ENCODE measurements at regions not wholly inside any gene's neighbourhood (a gene's known extent, or its start where the extent isn't known, plus 50 kb on each side); places are given as distances from the start of the nearest gene placed in this dataset.

DNA sequence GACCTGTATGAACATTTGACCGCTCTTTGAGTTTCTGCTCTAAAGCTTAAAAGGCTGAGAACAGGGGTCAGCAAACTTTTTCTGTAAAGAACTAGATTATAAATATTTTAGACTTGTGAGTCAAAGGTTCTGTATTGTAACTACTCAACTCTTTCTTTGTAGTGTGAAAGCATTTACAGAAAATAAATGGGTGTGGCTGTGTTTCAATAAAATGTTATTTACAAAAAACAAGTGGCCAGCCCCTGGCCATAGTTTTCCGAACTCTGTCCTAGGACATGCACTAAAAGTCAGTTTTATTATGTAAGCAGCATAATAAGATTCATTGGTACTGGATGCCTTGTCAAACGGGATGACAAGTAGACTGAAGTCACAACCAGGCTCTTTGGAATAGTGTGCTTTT, 434.9 kb downstream of the ZEB2 start:
- DNase-seq (ENCODE audit: low read depth in 4 of 4, low spot score in 1 of 4) = no peak

DNA sequence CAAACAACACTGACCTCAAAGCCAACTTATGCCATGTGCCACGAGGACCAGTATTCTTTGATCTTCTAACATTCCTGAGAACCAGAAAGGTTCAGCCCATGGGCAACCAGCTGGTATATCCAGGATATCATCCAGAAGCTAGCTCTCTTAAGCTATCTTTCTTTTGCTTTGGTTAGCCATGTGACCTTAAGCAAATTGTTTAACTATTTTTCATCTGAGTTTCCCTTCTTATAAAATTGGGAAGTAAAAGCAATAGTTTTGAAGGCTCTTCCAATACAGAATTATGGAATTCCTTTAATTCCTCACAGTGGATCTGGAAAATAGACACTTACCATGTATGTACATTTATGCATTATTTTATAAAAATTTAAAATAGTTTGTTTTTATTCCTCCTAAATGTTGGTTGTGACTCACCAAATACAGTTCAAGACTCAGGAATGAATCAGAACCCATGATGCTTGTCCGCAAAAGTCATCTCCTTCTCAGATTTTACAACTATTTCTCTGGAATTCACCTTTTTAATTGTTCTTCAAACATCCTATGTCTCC, 435.7 kb downstream of the ZEB2 start:
- no peak for DNase-seq (ENCODE audit: low read depth in 4 of 4, low spot score in 1 of 4)

DNA sequence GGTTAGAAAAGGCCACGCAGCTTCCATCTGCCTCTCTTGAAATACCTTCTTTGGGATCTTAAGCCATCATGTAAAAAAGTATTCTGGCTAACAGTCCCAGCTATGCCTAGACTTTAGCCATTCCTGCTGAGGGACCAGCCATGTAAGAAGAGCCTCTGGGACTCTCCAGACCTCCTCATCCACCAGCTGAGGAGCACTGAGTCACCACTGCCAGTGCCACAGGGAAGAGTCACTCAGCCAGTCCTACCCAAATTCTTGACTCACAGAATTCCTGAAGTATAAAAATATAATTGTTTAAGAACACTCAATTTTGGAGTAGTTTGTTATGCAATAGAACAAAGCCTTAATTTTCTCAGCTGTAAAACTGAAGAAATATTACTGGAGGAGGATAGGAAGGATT, 436.7 kb downstream of the ZEB2 start:
- DNase-seq (ENCODE audit: low read depth in 4 of 4, low spot score in 1 of 4) = no peak

DNA sequence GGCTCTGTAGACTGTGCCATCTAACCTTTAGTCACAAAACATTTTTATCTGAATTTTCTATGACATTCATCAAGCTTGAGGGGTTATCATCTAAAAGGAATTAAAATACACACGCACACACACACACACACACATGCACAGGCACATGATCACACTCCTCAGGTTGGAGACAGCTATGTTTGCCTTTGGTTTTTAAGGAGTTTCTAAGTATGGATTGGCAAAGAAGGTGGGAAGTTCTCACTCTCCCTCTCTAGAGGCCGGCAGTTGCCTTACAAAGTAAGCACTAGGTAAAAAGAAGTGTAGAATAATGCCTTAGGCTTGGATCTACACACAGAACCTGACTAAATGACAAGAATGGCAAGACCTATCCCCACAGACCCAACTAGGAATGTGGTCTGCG, 437.1 kb downstream of the ZEB2 start:
- DNase-seq (ENCODE audit: low read depth in 4 of 4, low spot score in 1 of 4) = no peak

DNA sequence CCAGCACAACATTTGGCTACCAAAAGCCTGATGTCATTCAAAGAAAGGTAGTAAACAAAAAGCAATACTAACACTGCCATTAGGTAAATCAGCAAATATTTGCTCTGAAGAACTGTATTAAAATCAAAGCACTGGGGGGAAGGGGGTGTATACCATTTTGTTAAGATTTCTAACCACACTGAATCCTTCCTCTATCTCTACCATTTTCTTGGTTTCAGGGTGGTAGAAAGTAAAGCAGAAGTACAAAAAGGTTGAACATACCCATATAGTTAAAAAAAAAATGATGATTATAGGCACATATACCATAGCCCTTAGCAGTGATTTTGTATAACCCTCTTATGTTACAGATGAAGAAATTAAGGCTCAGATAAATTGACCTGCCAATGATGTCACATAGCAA, 437.6 kb downstream of the ZEB2 start:
- DNase-seq (ENCODE audit: low read depth in 4 of 4, low spot score in 1 of 4) = no peak

DNA sequence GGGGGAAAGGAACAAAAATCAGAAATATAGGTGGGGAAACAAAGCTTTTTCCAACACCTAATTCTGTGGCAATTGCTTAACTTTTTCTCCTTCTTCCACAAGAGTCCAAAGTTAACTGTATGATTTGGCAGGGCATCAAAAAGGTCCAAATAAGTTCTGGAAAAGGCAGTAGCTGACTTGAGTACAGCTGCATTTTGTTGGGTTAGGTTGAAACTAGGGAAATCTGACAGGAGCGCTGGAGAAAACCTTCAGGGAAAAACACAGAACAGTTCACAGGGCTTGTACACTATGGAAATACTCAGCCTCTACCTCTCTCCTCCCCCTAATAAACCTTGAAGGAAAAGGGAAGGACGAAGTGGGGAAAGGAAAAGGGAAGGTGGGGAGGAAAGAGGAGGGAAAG, 438.6 kb downstream of the ZEB2 start:
- DNase-seq (ENCODE audit: low read depth in 4 of 4, low spot score in 1 of 4) = no peak

DNA sequence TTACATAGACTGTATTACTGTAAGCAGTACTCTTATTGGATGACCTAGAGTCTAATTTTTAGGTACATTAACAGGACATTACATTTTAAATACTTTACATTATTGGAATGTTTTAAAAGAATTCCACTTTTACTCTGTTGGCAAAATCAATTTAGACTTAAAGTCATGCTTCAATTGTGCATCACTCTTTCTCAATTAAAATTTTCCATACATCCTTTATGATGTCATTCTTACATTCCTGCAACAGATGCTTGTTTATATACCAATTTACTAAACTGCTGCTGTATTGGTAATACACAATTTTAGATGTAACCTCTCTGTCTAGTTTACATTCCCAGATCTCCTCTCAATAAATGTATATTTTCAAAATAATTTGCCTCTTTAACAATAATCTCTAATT, 440.1 kb downstream of the ZEB2 start:
- no peak for DNase-seq (ENCODE audit: low read depth in 4 of 4, low spot score in 1 of 4)

DNA sequence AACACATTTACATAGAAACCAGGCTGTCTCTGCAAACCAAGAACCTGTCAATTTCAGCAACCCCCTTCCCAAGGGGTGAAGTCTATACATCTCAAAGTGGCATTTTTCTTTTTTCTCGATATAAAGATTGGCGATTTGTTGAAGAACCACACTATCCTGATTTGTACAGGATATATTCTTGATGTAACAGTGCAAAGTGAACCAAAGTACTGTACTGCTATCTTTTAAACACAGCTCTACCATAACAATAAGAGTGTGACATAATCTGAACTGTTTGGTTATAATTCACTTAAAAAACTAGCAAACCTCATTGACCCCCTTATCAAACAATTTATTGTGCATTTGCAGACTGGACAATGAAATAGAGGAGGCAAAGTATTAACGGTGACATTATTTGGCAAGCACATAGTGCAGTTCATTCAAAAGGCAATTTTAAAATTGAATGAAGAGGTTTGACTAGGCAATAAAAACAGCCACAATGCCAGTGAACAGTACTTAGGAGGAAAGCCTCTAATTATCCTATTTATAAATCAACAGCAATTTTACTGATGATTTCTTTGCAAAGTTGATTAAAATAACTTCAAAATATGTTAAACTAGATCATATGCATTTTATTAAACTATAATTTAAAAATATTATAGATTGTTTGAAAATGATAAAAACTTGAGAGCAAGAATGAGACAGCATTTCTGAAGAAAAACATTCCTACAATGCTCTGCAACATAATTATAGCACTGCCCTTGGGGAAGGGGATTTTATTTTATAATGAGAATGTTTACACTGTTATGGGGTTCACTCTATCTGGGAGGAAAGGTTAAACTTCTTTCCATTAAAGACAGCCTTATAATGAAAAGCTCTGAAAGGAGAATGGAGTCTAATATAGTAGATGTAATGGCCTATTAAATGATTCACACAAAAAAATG, 440.9 kb downstream of the ZEB2 start:
- DNase-seq (ENCODE audit: low read depth in 4 of 4, low spot score in 1 of 4) = no peak

DNA sequence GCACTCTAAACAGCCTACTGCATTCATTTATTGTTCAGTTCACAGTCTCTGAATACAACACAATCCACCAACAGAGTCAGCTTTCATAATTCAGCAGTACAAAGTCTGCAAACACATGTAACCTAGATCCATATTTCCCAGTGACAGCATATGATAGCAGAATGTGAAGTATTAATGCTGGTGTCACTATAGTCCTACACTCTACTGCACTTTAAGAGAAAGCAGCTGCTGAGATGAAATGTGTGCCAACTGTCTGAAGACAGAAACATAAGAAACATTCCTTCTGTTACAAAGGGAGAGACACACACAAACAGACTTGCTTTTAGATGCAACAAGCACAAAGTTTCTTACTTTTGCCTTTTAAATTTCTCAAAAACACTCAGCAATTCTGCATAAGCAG, 441.8 kb downstream of the ZEB2 start:
- DNase-seq (ENCODE audit: low read depth in 4 of 4, low spot score in 1 of 4) = no peak

DNA sequence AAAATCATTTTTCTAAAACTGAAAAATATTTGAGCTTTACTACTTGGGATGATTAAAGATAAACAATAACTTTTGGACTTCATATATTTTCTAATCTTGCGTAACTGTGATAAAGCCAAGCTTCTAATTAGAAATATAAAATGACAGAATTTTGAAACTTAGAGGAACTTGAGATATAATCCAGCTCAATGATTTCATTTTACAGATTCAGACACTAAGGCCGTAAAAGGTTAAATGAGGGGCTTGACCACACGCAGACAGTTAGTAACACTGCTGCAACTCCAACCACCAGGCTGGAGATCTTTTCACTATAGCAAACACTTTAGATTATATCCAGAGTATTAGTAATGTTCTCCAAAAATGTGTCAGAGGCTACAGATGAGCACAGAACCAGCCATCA, 445.5 kb downstream of the ZEB2 start:
- DNase-seq (ENCODE audit: low read depth in 4 of 4, low spot score in 1 of 4) = no peak

DNA sequence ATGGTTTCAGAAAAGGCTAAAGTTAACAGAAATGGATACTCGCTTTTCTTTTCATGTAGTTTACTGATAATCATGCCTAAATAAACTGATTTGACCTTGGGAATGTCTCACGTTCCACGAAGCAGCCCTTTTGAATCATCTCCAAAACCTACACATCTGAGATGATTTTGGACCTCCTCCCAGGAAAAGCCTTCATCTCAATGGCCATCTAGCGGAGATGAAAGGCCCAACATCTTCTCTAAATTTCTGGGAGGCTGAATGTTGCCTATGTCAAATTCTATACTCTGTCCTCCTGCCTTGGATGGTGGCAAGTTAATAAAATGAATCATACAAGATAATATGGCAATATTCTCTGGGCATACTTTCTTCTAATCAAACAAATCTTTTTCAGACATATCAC, 448.5 kb downstream of the ZEB2 start:
- no peak for DNase-seq (ENCODE audit: low read depth in 4 of 4, low spot score in 1 of 4)

DNA sequence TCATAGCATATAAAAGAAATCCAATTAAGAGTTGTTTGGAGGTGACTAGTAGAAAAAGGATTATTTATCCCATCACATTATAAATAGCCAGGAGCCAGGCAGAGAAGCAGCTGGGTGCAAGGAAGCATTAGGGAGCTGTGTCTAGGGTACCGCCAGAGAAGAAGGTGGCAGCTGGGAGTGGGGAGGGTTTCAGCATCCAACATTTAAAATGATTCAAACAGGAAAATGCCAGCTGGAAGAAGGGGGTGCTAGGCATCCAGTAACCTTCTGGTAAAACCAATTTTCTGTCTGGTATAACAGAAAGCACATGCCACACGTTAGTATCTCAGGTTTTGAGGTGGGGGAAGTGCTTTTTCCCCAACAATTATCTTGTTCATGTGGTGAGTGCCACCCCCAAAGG, 452.4 kb downstream of the ZEB2 start:
- DNase-seq (ENCODE audit: low read depth in 4 of 4, low spot score in 1 of 4) = no peak

DNA sequence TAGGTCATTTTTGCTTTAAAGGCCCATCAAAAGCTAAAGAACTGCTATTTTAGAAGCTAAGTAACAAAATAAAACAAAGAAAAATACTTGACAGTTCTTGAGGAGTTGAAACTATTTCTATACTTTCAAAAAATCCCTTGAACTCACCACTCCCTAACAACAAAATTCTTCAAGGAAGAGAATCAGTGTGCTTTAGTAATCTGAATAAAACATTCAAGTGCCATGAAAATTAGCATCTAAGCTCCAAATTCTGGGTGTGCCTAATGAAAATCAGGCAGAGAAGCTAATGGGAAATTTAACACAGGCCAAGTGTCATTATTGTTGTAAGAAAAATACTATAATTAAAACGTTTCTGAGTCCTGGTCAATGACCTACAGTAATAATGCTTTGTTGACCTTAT, 456.3 kb downstream of the ZEB2 start:
- DNase-seq (ENCODE audit: low read depth in 4 of 4, low spot score in 1 of 4) = no peak

DNA sequence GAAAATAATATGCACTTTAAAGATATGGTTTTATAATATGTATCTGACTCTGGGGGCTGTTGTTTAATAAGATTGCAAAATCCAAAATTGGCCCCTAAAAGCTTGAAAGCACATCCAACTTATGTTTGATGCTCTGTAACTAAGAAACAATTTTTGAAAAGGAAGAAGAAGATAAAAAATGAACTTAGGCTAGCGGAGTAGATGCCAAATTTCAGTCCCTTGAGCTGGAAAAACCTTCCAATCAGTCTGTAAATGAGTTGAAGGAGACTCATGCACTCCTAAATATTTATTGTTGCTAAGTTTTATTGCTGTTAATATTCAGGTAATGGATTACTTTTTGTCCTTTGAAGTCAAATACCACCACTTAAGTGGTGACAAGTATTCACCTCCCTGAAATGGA, 465.0 kb downstream of the ZEB2 start:
- DNase-seq (ENCODE audit: low read depth in 4 of 4, low spot score in 1 of 4) = no peak

DNA sequence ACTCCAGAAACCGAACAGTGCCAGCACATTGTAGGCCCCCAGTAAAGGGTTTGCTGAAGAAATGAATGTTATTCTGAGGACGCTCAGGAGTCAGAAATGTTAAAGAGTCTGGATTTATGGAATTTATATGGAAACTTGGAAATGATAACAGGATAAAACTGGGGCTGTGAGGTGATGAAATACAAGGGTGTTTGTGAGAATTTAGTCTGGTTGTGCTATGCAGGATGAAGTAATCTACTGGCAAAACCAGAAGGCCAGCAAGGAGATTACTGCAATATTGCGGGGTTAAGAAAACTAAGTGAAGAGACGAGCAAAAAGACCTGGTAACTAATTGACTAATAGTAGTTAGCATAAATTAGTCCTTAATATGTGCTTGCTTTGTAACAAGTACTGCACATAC, 467.8 kb downstream of the ZEB2 start:
- no peak for DNase-seq (ENCODE audit: low read depth in 4 of 4, low spot score in 1 of 4)

DNA sequence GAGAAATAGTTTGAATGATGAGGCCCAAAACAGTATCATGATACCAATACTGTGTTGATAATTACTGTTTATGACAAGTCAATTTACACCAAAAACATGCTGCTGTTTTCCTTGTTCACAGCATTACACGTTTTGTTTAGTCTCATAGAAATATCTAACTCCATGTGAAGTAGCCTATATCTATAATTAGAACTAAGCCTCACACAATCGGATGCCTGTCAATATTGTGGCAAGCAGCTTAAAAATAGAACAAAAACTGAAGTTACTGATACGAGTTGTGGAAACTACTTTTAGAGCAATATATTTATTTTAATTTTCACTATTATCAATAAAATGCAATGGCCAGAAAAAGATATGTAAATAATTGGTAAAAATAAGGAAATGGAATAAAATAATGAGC, 470.8 kb downstream of the ZEB2 start:
- no peak for DNase-seq (ENCODE audit: low read depth in 4 of 4, low spot score in 1 of 4)

DNA sequence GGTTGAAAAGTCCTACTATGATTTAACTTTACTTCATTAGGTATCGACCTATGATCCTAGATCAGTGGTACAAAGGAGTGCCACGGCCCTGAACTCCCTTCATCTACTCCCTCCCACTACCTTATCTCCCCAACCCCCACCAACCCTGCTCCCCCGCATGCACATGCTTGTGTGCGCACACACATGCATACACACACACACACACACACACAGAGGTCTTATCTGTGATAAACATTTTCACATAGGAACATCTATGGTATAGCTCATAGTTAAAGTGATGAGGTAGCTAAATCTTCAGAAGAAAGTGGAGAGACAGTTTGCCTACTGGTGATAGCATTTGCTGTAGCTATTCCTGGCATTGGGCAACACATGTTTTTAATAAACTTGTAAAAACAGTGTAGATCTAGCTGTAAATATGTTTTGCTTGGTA, 471.3 kb downstream of the ZEB2 start:
- DNase-seq (ENCODE audit: low read depth in 4 of 4, low spot score in 1 of 4) = no peak

DNA sequence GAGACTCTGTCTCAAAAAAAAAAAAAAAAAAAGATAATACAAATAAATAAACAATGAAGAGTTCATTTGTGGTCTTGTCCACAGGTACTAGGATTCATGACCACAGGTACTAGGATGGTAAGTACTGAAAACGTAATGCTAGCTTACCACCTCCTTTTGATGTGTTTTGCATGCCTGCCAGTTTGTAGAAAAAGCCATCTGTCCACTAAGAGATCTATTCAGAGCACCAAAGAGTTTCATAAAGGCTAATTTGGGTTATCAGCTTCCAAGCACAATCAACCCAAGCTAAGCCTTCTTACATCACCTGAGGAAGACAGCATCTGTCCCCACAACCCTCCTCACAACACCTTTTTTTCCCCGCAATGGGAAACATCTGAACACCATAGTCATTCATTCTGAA, 477.2 kb downstream of the ZEB2 start:
- no peak for DNase-seq (ENCODE audit: low read depth in 4 of 4, low spot score in 1 of 4)

DNA sequence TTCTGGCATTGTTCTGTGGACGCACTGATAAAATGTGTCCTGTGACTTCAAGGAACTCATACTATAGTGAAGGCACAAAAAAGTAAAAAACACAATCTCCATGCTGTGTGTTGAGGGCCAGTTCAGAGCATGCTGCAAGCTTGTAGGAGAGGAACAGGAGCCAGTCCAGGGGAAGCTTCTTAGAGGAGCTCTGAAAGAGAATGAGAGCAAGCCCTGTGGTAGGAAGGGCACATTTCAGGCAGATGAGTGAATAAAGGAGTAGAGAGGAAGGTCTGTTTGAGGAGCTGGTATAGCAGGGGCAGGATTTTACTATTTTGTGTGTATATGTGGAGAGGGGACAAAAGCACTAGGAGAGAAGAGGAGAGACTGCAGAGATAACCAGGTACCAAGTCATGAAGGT, 478.3 kb downstream of the ZEB2 start:
- DNase-seq (ENCODE audit: low read depth in 4 of 4, low spot score in 1 of 4) = no peak

DNA sequence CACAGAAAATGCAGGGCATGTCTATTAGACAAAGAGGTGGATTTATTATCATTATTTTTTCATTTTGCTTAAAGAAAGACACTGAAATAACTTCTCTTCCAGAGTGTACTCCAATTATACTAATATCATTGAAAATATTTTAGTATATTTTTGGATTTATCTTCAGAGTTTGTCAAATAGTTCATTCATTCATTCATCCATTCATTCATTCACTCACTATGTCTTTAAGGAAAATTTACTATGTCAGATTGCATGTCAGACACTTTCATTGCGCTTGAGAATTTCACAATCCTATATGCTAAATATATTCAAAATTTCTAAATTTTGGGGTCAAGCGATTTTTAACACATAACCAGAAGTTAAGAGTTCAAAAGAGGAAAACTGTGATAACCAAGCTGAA, 479.1 kb downstream of the ZEB2 start:
- no peak for DNase-seq (ENCODE audit: low read depth in 4 of 4, low spot score in 1 of 4)

DNA sequence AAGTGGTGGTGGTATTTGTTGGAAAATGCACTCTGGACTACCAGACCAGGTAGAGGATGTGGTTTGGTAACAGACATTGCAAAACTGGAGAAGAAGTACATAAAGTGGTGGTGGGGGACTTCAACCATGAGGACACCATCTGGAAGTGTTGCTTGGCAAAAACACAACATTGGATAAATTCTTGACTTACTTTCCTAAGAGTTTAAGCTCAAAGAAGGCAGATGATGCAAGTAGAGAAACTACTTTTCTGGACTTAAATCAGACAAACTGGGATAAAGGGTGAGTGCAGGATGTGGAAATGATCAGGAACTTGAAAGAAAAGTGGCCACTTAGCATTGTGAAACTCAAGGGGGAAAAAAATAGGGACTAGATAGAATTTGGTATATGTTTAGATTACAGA, 487.4 kb downstream of the ZEB2 start:
- no peak for DNase-seq (ENCODE audit: low read depth in 4 of 4, low spot score in 1 of 4)

DNA sequence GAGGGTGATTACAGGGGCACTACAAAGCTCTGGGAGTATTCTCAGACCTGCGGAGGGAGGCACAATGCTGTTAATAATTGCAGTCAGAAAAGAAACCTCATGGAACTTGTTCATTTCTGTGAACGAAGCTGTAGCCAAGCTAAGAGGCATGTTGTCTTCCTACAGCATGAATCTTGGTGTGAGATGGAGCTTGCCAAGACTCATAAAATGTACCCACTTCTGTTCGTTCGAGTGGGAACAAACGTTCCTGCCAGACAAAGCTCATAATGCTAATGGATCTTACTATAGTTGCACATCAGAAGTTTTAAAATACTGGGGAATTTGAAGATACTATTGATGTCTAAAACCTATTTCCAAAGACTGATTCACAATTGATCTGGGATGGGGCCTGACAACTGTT, 489.1 kb downstream of the ZEB2 start:
- no peak for DNase-seq (ENCODE audit: low read depth in 4 of 4, low spot score in 1 of 4)

DNA sequence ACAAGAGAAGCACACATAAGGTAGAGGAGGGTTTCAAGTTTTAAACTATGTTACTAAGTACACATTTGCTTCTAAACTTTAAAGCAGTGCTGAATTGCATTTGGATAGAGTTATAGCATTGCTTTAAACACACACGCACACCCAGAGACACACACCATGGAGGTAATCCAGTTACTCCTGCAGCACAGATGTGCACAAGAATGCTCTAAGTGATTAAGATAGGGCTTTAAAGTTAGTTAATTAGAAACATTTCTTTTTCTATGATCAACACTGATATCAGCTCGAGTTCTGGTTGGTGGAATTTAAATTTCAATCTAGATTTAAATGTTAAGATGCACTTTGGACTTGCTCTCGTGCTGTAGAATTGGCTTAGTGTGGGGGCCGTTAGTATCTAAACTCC, 492.3 kb downstream of the ZEB2 start:
- DNase-seq (ENCODE audit: low read depth in 4 of 4, low spot score in 1 of 4) = no peak
